GM12878 (cell line): ENCODE measurements at regions not wholly inside any gene's neighbourhood (a gene's known extent, or its start where the extent isn't known, plus 50 kb on each side); places are given as distances from the start of the nearest gene placed in this dataset.

Source experiments
- ATAC-seq: fragments of 200-7000 bp; cut with Tn5 transposase; 3 replicates; pipeline ENCODE4 v1.9.1; 2020; ENCODE audit warnings: mild to moderate bottlenecking, moderate library complexity
- BruUV-seq: library from RNA; stranded (reverse); fragments of 400-500 nt; replicated peaks from 2 replicates; lab custom pipeline; 2021; lab: Mats Ljungman, UMichigan
- CTCF ChIA-PET: fragments of 300-600 bp; sonication (Branson Sonifier 250); formaldehyde crosslinking; extraction: SDS; loops from one replicate; lab custom pipeline; 2021; ENCODE audit warnings: inconsistent platforms; lab: Yijun Ruan, JAX
- POLR2A ChIA-PET: fragments of 350-600 bp; formaldehyde crosslinking; extraction: SDS; loops from one replicate; lab custom pipeline; 2021; ENCODE audit warnings: inconsistent platforms; lab: Charles Lee
- RAD21 ChIA-PET: fragments of 300-600 bp; sonication (Branson Sonifier 250); formaldehyde crosslinking; loops from one replicate; lab custom pipeline; 2023; ENCODE audit warnings: antibody characterized with exemption; ENCODE audit not compliant: unreplicated experiment; lab: Charles Lee
- SMC1A ChIA-PET: fragments of 300-600 bp; sonication (Branson Sonifier 250); formaldehyde crosslinking; loops from one replicate; lab custom pipeline; 2023; ENCODE audit not compliant: unreplicated experiment, uncharacterized antibody; lab: Charles Lee
- DNase-seq: peaks from one replicate; pipeline ENCODE4 v3.0.0-alpha.2; 2011; ENCODE audit warnings: low read depth, low spot score
- FAIRE-seq: peaks from 3 replicates; lab custom pipeline; 2011; peaks lifted over from hg19 to GRCh38; lab: Jason Lieb, UNC
- H2AFZ ChIP-seq: 2 replicates; pipeline ENCODE4 v1.6.0; 2011; ENCODE audit warnings: low read depth, low read length, control low read depth; ENCODE audit not compliant: control insufficient read depth
- H3K27ac ChIP-seq: 2 replicates; pipeline ENCODE4 v1.5.1; 2011; ENCODE audit warnings: control low read depth; ENCODE audit not compliant: control insufficient read depth, insufficient read depth
- H3K27me3 ChIP-seq, 2 experiments: replicated peaks in 1 of 2; 2 replicates each; pipeline versions ENCODE4 v1.6.0 to v1.6.1; 2011; ENCODE audit warnings: low read length in 1 of 2; ENCODE audit not compliant: control insufficient read depth in 2 of 2, insufficient read depth in 2 of 2
- H3K36me3 ChIP-seq, 2 experiments: 2 replicates each; pipeline ENCODE4 v1.5.1; 2011; ENCODE audit warnings: low read length in 1 of 2; ENCODE audit not compliant: control insufficient read depth in 2 of 2, insufficient read depth in 2 of 2
- H3K4me1 ChIP-seq: 2 replicates; pipeline ENCODE4 v1.6.1; 2011; ENCODE audit warnings: mild to moderate bottlenecking, low read length, moderate library complexity, mixed read lengths; ENCODE audit not compliant: control insufficient read depth, insufficient read depth
- H3K4me2 ChIP-seq: 2 replicates; pipeline ENCODE4 v1.6.0; 2011; ENCODE audit warnings: control low read depth; ENCODE audit not compliant: control insufficient read depth, insufficient read depth
- H3K4me3 ChIP-seq: fragments of 200-600 bp; sonication (generic); 2 replicates; pipeline ENCODE4 v1.5.1; 2016
- H3K79me2 ChIP-seq: 2 replicates; pipeline ENCODE4 v1.6.0; 2011; ENCODE audit warnings: low read length; ENCODE audit not compliant: control insufficient read depth, insufficient read depth
- H3K9ac ChIP-seq: 2 replicates; pipeline ENCODE4 v1.8.0; 2011; ENCODE audit warnings: low read length, control low read depth, mixed read lengths; ENCODE audit not compliant: control insufficient read depth, insufficient read depth
- H3K9me3 ChIP-seq: replicated peaks from 3 replicates; pipeline ENCODE4 v1.5.1; 2011; ENCODE audit warnings: mild to moderate bottlenecking, low read length; ENCODE audit not compliant: control insufficient read depth, insufficient read depth
- H4K20me1 ChIP-seq: 2 replicates; pipeline ENCODE4 v1.6.0; 2011; ENCODE audit not compliant: control insufficient read depth, insufficient read depth
- CHD1 ChIP-seq: IDR thresholded peaks from 2 replicates; pipeline ENCODE4 v1.6.1; 2012; ENCODE audit warnings: low read depth, low read length, improper control_type of control experiment
- E4F1 ChIP-seq: fragments of 450-650 bp; IDR thresholded peaks from 2 replicates; pipeline ENCODE4 v1.6.1; 2018; ENCODE audit warnings: borderline replicate concordance, mild to moderate bottlenecking; ENCODE audit not compliant: partially characterized antibody
- KDM1A ChIP-seq: fragments of 200-600 bp; sonication (generic); IDR thresholded peaks from 2 replicates; pipeline ENCODE4 v1.6.1; 2016; ENCODE audit warnings: borderline replicate concordance
- MTA3 ChIP-seq: IDR thresholded peaks from 2 replicates; pipeline ENCODE4 v1.6.1; 2012; ENCODE audit warnings: low read length, inconsistent platforms, borderline replicate concordance
- NKRF ChIP-seq: fragments of 450-650 bp; conservative IDR thresholded peaks from 2 replicates; pipeline ENCODE4 v1.6.1; 2017; ENCODE audit warnings: mild to moderate bottlenecking, moderate library complexity
- STAT1 ChIP-seq: fragments of 450-650 bp; conservative IDR thresholded peaks from 2 replicates; pipeline ENCODE4 v1.6.1; 2014; ENCODE audit warnings: antibody characterized with exemption, mild to moderate bottlenecking
- ZNF384 ChIP-seq: IDR thresholded peaks from 2 replicates; pipeline ENCODE4 v1.6.1; 2012; ENCODE audit warnings: low read depth, mild to moderate bottlenecking, low read length, improper control_type of control experiment, borderline replicate concordance
- WGBS: methylation state at CpG from one replicate; pipeline ENCODE4 v1.1.6; 2016; ENCODE audit warnings: low lambda C conversion rate; ENCODE audit not compliant: insufficient replicate concordance, insufficient coverage; ENCODE audit errors: missing lambda C conversion rate; 5-methylcytosine and 5-hydroxymethylcytosine counted together
- in situ Hi-C: fragments of 300-500 bp; cut with MboI; formaldehyde crosslinking; loops from 9 replicates; pipeline ENCODE4 v1.14.3; 2018; ENCODE audit warnings: mixed read lengths
- intact Hi-C: fragments of 100-400 bp; cut with micrococcal nuclease; formaldehyde crosslinking; loops from one replicate; pipeline ENCODE4 v1.14.2; 2022; ENCODE audit not compliant: unreplicated experiment

DNA sequence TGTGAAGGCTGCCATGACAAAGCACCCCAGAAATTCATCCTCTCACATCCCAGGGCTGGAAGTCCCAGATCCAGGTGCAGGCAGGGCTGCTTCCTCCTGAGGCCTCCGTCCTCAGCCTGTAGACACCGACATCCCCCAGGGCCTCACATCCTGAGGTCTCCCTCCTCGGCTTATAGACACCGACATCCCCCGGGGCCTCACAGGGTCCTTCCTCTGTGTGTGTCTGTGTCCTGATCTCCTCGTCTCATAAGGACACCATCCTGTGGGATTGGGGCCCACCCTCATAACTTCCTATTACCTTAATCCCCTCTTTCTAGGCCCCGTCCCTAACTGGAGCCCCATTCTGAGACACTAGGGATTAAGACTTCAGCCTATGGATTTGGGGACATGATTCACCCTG, 92.0 kb upstream of the SNTG2 start:
- ChIA-PET SMC1A (no interaction called here), CTCF (no interaction called here), POLR2A (no interaction called here), RAD21 (no interaction called here)
- intact Hi-C loops (no loop called here), in situ Hi-C loops (loop anchor here (10.0 kb wide), 1 partner anchor 686 kb away; no protein-coding TSS in a partner anchor)
- Histone ChIP-seq H3K27me3 (no peaks in the 10 kb centered on the region), H4K20me1 (no peaks in the 10 kb centered on the region), H3K27ac (no peak overlapping the region), H2AFZ (no peak overlapping the region), H3K4me3 (no peak overlapping the region), H3K36me3 (no peaks in the 10 kb centered on the region), H3K9me3 (no peaks in the 10 kb centered on the region; the same call in 2 of the 3 replicates), H3K4me2 (no peak overlapping the region), H3K9ac (no peak overlapping the region), H3K4me1 (no peaks in the 10 kb centered on the region), H3K79me2 (no peaks in the 10 kb centered on the region)
- WGBS = 36% methylated on average over 7 of the region's 7 CpGs
- no peak for ATAC-seq
- no TSS peak for BruUV-seq
- no peak for FAIRE-seq
- DNase-seq = no peak
- TF ChIP-seq CHD1 (no peak), MTA3 (no peak), NKRF (no peak), KDM1A (no peak)

DNA sequence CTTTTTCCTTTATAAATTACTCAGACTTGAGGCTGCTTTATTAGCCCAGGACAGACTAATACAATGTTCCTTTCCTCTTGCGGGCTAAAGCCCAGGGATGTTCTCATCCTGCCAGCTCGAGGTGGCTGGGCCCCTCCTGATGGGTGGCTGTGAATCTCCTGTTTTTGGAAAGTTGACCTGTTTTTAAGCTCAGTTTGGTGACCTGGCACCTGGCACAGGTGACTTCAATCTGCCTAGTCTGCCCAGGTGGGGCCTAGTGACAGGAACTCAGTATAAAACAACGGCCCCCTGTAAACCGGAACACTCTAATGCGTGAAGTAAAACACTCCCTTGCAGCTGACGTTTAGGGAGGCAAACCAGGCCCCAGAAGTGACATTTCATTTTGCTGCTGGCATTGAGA, 92.7 kb upstream of the SNTG2 start:
- intact Hi-C loops = no loop called here
- no peak overlapping the region for H3K4me2 ChIP-seq
- H3K9me3 ChIP-seq = no peaks in the 10 kb centered on the region; the same call in 2 of the 3 replicates
- FAIRE-seq = no peak
- ChIA-PET CTCF (no interaction called here), SMC1A (no interaction called here), POLR2A (no interaction called here), RAD21 (no interaction called here)
- BruUV-seq = no TSS peak
- in situ Hi-C loops = loop anchor here (10.0 kb wide), 1 partner anchor 687 kb away; no protein-coding TSS in a partner anchor
- no peaks in the 10 kb centered on the region for H3K79me2 ChIP-seq
- H3K4me1 ChIP-seq = no peaks in the 10 kb centered on the region
- TF ChIP-seq E4F1 = no peak
- TF ChIP-seq ZNF384 = no peak
- TF ChIP-seq STAT1 = no peak
- H3K36me3 ChIP-seq = no peaks in the 10 kb centered on the region
- no peaks in the 10 kb centered on the region for H4K20me1 ChIP-seq
- no peak overlapping the region for H3K9ac ChIP-seq
- ATAC-seq = no peak
- H3K27ac ChIP-seq = no peak overlapping the region
- 26% methylated on average over 6 of the region's 6 CpGs for WGBS
- no peak overlapping the region for H2AFZ ChIP-seq
- DNase-seq = no peak
- H3K4me3 ChIP-seq = no peak overlapping the region
- no peaks in the 10 kb centered on the region for H3K27me3 ChIP-seq
